HEK293 (cell line): ENCODE measurements at regions not wholly inside any gene's neighbourhood (a gene's known extent, or its start where the extent isn't known, plus 50 kb on each side); places are given as distances from the start of the nearest gene placed in this dataset.

Experiments
- CTCF ChIA-PET: fragments of 350-600 bp; formaldehyde crosslinking; extraction: SDS; loops from one replicate; lab custom pipeline; 2021; ENCODE audit warnings: antibody characterized with exemption; lab: Yijun Ruan, JAX
- POLR2A ChIA-PET: fragments of 300-600 bp; formaldehyde crosslinking; extraction: SDS; loops from one replicate; lab custom pipeline; 2020; ENCODE audit warnings: antibody characterized with exemption, inconsistent platforms; lab: Yijun Ruan, JAX
- H3K27ac ChIP-seq: fragments of 200-500 bp; sonication (Bioruptor generic); 2 replicates; pipeline ENCODE4 v1.5.1; 2014; ENCODE audit warnings: low read depth, low read length, control low read depth, inconsistent platforms; ENCODE audit errors: extremely low read depth
- H3K36me3 ChIP-seq, 2 experiments: fragments of 200-500 bp in 1 of 2; sonication (Bioruptor generic) in 1 of 2; 1 replicate in 1 of 2; 2 replicates in 1 of 2; pipeline ENCODE4 v1.5.1; 2014 to 2017; ENCODE audit warnings: inconsistent platforms in 2 of 2, low read length in 2 of 2; ENCODE audit not compliant: control insufficient read depth in 2 of 2, insufficient read depth in 1 of 2
- H3K4me1 ChIP-seq: fragments of 200-500 bp; sonication (Bioruptor generic); 2 replicates; pipeline ENCODE4 v1.5.1; 2014; ENCODE audit warnings: mild to moderate bottlenecking, low read length, inconsistent platforms; ENCODE audit not compliant: control insufficient read depth, insufficient read depth
- H3K4me3 ChIP-seq: 2 replicates; pipeline ENCODE4 v1.5.1; 2011; ENCODE audit warnings: low read depth, mild to moderate bottlenecking, control low read depth, low read length, moderate library complexity
- H3K9me3 ChIP-seq: fragments of 200-500 bp; sonication (Bioruptor generic); 2 replicates; pipeline ENCODE4 v1.5.1; 2014; ENCODE audit warnings: low read depth, low read length, inconsistent platforms; ENCODE audit not compliant: control insufficient read depth, insufficient read depth
- BCL11A ChIP-seq: fragments of 450-650 bp; formaldehyde crosslinking; IDR thresholded peaks from 2 replicates; pipeline ENCODE4 v1.5.1; 2016; ENCODE audit warnings: low read depth, missing biosample characterization, missing genetic modification characterization
- HOXC10 ChIP-seq: sonication (generic); formaldehyde crosslinking; IDR thresholded peaks from 2 replicates; pipeline ENCODE4 v1.8.1; 2023; ENCODE audit warnings: mild to moderate bottlenecking, missing genetic modification reagents
- IKZF3 ChIP-seq: fragments of 450-650 bp; IDR thresholded peaks from 2 replicates; pipeline ENCODE4 v1.5.0; 2018; ENCODE audit warnings: missing biosample characterization, mild to moderate bottlenecking, missing genetic modification characterization, moderate library complexity
- MYNN ChIP-seq: fragments of 450-650 bp; formaldehyde crosslinking; IDR thresholded peaks from 2 replicates; pipeline ENCODE4 v1.5.1; 2016; ENCODE audit warnings: missing biosample characterization, missing genetic modification characterization, borderline replicate concordance
- PBX3 ChIP-seq: sonication (generic); formaldehyde crosslinking; IDR thresholded peaks from 2 replicates; pipeline ENCODE4 v1.8.1; 2022; ENCODE audit warnings: mild to moderate bottlenecking, moderate library complexity, missing genetic modification reagents
- SP2 ChIP-seq: fragments of 450-650 bp; formaldehyde crosslinking; IDR thresholded peaks from 2 replicates; pipeline ENCODE4 v1.5.1; 2016; ENCODE audit warnings: missing biosample characterization, missing genetic modification characterization
- TSHZ1 ChIP-seq: fragments of 450-650 bp; formaldehyde crosslinking; IDR thresholded peaks from 2 replicates; pipeline ENCODE4 v1.5.1; 2016; ENCODE audit warnings: missing biosample characterization, missing genetic modification characterization, borderline replicate concordance
- ZBTB6 ChIP-seq: fragments of 450-650 bp; formaldehyde crosslinking; IDR thresholded peaks from 2 replicates; pipeline ENCODE4 v1.5.1; 2017; ENCODE audit warnings: missing biosample characterization, missing genetic modification characterization
- ZFP3 ChIP-seq: fragments of 450-650 bp; formaldehyde crosslinking; IDR thresholded peaks from 2 replicates; pipeline ENCODE4 v1.5.1; 2016; ENCODE audit warnings: low read depth, missing biosample characterization, missing genetic modification characterization
- ZNF146 ChIP-seq: fragments of 450-650 bp; formaldehyde crosslinking; IDR thresholded peaks from 2 replicates; pipeline ENCODE4 v1.5.1; 2016; ENCODE audit warnings: missing biosample characterization, missing genetic modification characterization
- ZNF148 ChIP-seq: fragments of 450-650 bp; formaldehyde crosslinking; IDR thresholded peaks from 2 replicates; pipeline ENCODE4 v1.5.0; 2017; ENCODE audit warnings: missing biosample characterization, missing genetic modification characterization, borderline replicate concordance
- ZNF175 ChIP-seq: fragments of 450-650 bp; formaldehyde crosslinking; IDR thresholded peaks from 2 replicates; pipeline ENCODE4 v1.5.1; 2016; ENCODE audit warnings: missing biosample characterization, missing genetic modification characterization
- ZNF19 ChIP-seq: fragments of 450-650 bp; formaldehyde crosslinking; IDR thresholded peaks from 2 replicates; pipeline ENCODE4; 2016; ENCODE audit warnings: missing biosample characterization, missing genetic modification characterization, low read depth
- ZNF211 ChIP-seq: fragments of 450-650 bp; formaldehyde crosslinking; IDR thresholded peaks from 2 replicates; pipeline ENCODE4 v1.5.1; 2016; ENCODE audit warnings: low read depth, missing biosample characterization, missing genetic modification characterization
- ZNF24 ChIP-seq: fragments of 450-650 bp; formaldehyde crosslinking; IDR thresholded peaks from 2 replicates; pipeline ENCODE4 v1.5.1; 2016; ENCODE audit warnings: missing biosample characterization, missing genetic modification characterization
- ZNF248 ChIP-seq: fragments of 450-650 bp; formaldehyde crosslinking; IDR thresholded peaks from 2 replicates; pipeline ENCODE4 v1.5.1; 2017; ENCODE audit warnings: missing biosample characterization, missing genetic modification characterization
- ZNF335 ChIP-seq: fragments of 450-650 bp; formaldehyde crosslinking; conservative IDR thresholded peaks from 2 replicates; pipeline ENCODE4 v1.5.1; 2016; ENCODE audit warnings: missing biosample characterization, missing genetic modification characterization
- ZNF416 ChIP-seq: fragments of 450-650 bp; formaldehyde crosslinking; IDR thresholded peaks from 2 replicates; pipeline ENCODE4 v1.5.1; 2016; ENCODE audit warnings: missing biosample characterization, missing genetic modification characterization
- ZNF488 ChIP-seq: fragments of 450-650 bp; formaldehyde crosslinking; IDR thresholded peaks from 2 replicates; pipeline ENCODE4 v1.5.1; 2016; ENCODE audit warnings: missing biosample characterization, missing genetic modification characterization
- ZNF521 ChIP-seq: fragments of 450-650 bp; formaldehyde crosslinking; IDR thresholded peaks from 2 replicates; pipeline ENCODE4 v1.5.1; 2017; ENCODE audit warnings: missing biosample characterization, mild to moderate bottlenecking, missing genetic modification characterization
- ZNF621 ChIP-seq: fragments of 450-650 bp; formaldehyde crosslinking; IDR thresholded peaks from 2 replicates; pipeline ENCODE4 v1.5.1; 2017; ENCODE audit warnings: missing biosample characterization, missing genetic modification characterization
- ZNF664 ChIP-seq: fragments of 450-650 bp; formaldehyde crosslinking; IDR thresholded peaks from 2 replicates; pipeline ENCODE4 v1.5.1; 2016; ENCODE audit warnings: missing biosample characterization, missing genetic modification characterization
- ZNF670 ChIP-seq: fragments of 450-650 bp; formaldehyde crosslinking; IDR thresholded peaks from 2 replicates; pipeline ENCODE4 v1.5.1; 2016; ENCODE audit warnings: missing biosample characterization, missing genetic modification characterization, low read depth
- ZNF76 ChIP-seq: fragments of 450-650 bp; formaldehyde crosslinking; IDR thresholded peaks from 2 replicates; pipeline ENCODE4; 2016; ENCODE audit warnings: low read depth, missing biosample characterization, missing genetic modification characterization, borderline replicate concordance
- ZNF791 ChIP-seq: fragments of 450-650 bp; formaldehyde crosslinking; IDR thresholded peaks from 2 replicates; pipeline ENCODE4 v1.5.1; 2016; ENCODE audit warnings: missing biosample characterization, missing genetic modification characterization
- ZSCAN4 ChIP-seq: fragments of 450-650 bp; formaldehyde crosslinking; IDR thresholded peaks from 2 replicates; pipeline ENCODE4 v1.5.1; 2017; ENCODE audit warnings: missing biosample characterization, missing genetic modification characterization

GRCh38 chr4:24668956-24669355 is 84.6 kb upstream of the DHX15 start:
- H3K4me1 ChIP-seq = no peaks in the 10 kb centered on the region
- H3K27ac ChIP-seq = no peak overlapping the region
- no peaks in the 10 kb centered on the region for H3K9me3 ChIP-seq
- POLR2A ChIA-PET = no interaction called here
- CTCF ChIA-PET = no interaction called here
- TF ChIP-seq ZNF664 (tag by site-specific recombination) (no peak), ZNF335 (tag by site-specific recombination) (no peak), ZNF521 (no peak), ZNF146 (tag by site-specific recombination) (no peak), ZNF488 (no peak), ZFP3 (tag by site-specific recombination) (no peak), TSHZ1 (no peak), BCL11A (tag by site-specific recombination) (no peak), ZNF19 (tag by site-specific recombination) (no peak), HOXC10 (no peak), ZNF24 (no peak), PBX3 (CRISPR knock-in tag) (no peak), IKZF3 (tag by site-specific recombination) (no peak), ZNF211 (no peak), ZNF416 (tag by site-specific recombination) (no peak), ZNF621 (tag by site-specific recombination) (no peak), ZNF76 (tag by site-specific recombination) (no peak)
- H3K36me3 ChIP-seq = no peaks in the 10 kb centered on the region
- H3K4me3 ChIP-seq = no peak overlapping the region

- no peaks in the 10 kb centered on the region for H3K9me3 ChIP-seq
- H3K36me3 ChIP-seq = no peaks in the 10 kb centered on the region
- H3K4me1 ChIP-seq = no peaks in the 10 kb centered on the region
- no peak overlapping the region for H3K27ac ChIP-seq
- ChIA-PET POLR2A (no interaction called here), CTCF (no interaction called here)
- H3K4me3 ChIP-seq = no peak overlapping the region
- no peak for TF ChIP-seq ZSCAN4 (tag by site-specific recombination)
- no peak for TF ChIP-seq ZNF248
- TF ChIP-seq ZNF175 = no peak
- no peak for TF ChIP-seq ZNF521
- no peak for TF ChIP-seq SP2 (tag by site-specific recombination)
- TF ChIP-seq MYNN (tag by site-specific recombination) = no peak
- TF ChIP-seq ZNF670 (tag by site-specific recombination) = no peak
- no peak for TF ChIP-seq ZNF791 (tag by site-specific recombination)
- no peak for TF ChIP-seq ZNF148 (tag by site-specific recombination)
- TF ChIP-seq ZBTB6 (tag by site-specific recombination) = no peak
Observed at GRCh38 chr4:24669751-24670150, 85.4 kb upstream of the DHX15 start.
